Activated B cell treated with CpG ODN at 0.5 μM for 24 hours (primary cell): ENCODE measurements at regions not wholly inside any gene's neighbourhood (a gene's known extent, or its start where the extent isn't known, plus 50 kb on each side); places are given as distances from the start of the nearest gene placed in this dataset.

ENCODE experiments used
- ATAC-seq: fragments of 200-7000 bp; cut with Tn5 transposase; one replicate; pipeline ENCODE4 v1.10.0; 2021; ENCODE audit warnings: low read depth, mild to moderate bottlenecking, moderate library complexity
- CTCF ChIA-PET: fragments of 350-600 bp; sonication (Branson Sonifier 250); formaldehyde crosslinking; loops from one replicate; lab custom pipeline; 2021; ENCODE audit warnings: antibody characterized with exemption; lab: Charles Lee
- POLR2A ChIA-PET: fragments of 350-600 bp; sonication (Branson Sonifier 250); formaldehyde crosslinking; loops from one replicate; lab custom pipeline; 2021; ENCODE audit warnings: antibody characterized with exemption; lab: Charles Lee
- DNase-seq: peaks from one replicate; pipeline ENCODE4 v3.0.0; 2022
- H3K27ac Mint-ChIP-seq: one replicate; pipeline ENCODE4 v1.8.0; 2020; ENCODE audit warnings: mixed read lengths
- H3K27me3 Mint-ChIP-seq: one replicate; pipeline ENCODE4 v1.8.0; 2021; ENCODE audit warnings: mixed read lengths
- H3K36me3 Mint-ChIP-seq: one replicate; pipeline ENCODE4 v1.8.0; 2021; ENCODE audit warnings: low read depth, mixed read lengths
- H3K4me1 Mint-ChIP-seq: one replicate; pipeline ENCODE4 v1.8.0; 2021; ENCODE audit warnings: mixed read lengths
- H3K4me3 Mint-ChIP-seq: one replicate; pipeline ENCODE4 v1.8.0; 2020; ENCODE audit warnings: mild to moderate bottlenecking, mixed read lengths
- H3K9me3 Mint-ChIP-seq: one replicate; pipeline ENCODE4 v1.8.0; 2020; ENCODE audit warnings: mixed read lengths
- CTCF ChIP-seq: fragments of 200-600 bp; IDR thresholded peaks from one replicate; pipeline ENCODE4 v1.8.0; 2022; ENCODE audit warnings: antibody characterized with exemption, mild to moderate bottlenecking
- intact Hi-C: fragments of 100-400 bp; cut with micrococcal nuclease; formaldehyde crosslinking; loops from one replicate; pipeline ENCODE4 v1.15.1; 2024

- CTCF ChIA-PET: no interaction called here
- intact Hi-C loops: no loop called here
- no peaks in the 10 kb centered on the region for H3K4me1 Mint-ChIP-seq
- no peak for ATAC-seq
- TF ChIP-seq CTCF: no peak
- H3K4me3 Mint-ChIP-seq: no peak overlapping the region
- no peaks in the 10 kb centered on the region for H3K9me3 Mint-ChIP-seq
- no peaks in the 10 kb centered on the region for H3K27me3 Mint-ChIP-seq
- no peaks in the 10 kb centered on the region for H3K36me3 Mint-ChIP-seq
- no peak for DNase-seq
- POLR2A ChIA-PET: no interaction called here
- no peak overlapping the region for H3K27ac Mint-ChIP-seq
These were observed 180.3 kb upstream of the WWC1 start for GRCh38 chr5:168110870-168111832.

- ChIA-PET POLR2A (no interaction called here), CTCF (no interaction called here)
- H3K27ac Mint-ChIP-seq: no peak overlapping the region
- H3K36me3 Mint-ChIP-seq: no peaks in the 10 kb centered on the region
- no peaks in the 10 kb centered on the region for H3K4me1 Mint-ChIP-seq
- no peak overlapping the region for H3K4me3 Mint-ChIP-seq
- TF ChIP-seq CTCF: no peak
- intact Hi-C loops: no loop called here
- ATAC-seq: no peak
- no peaks in the 10 kb centered on the region for H3K9me3 Mint-ChIP-seq
- DNase-seq: no peak
- no peaks in the 10 kb centered on the region for H3K27me3 Mint-ChIP-seq
These were observed 176.9 kb upstream of the WWC1 start for GRCh38 chr5:168114444-168115017.

GRCh38 chr5:168117469-168117868, 174.0 kb upstream of the WWC1 start:
- no peaks in the 10 kb centered on the region for H3K9me3 Mint-ChIP-seq
- ATAC-seq (no peak), DNase-seq (no peak)
- intact Hi-C loops: no loop called here
- H3K36me3 Mint-ChIP-seq: no peaks in the 10 kb centered on the region
- no peak overlapping the region for H3K27ac Mint-ChIP-seq
- CTCF ChIA-PET: no interaction called here
- no peaks in the 10 kb centered on the region for H3K27me3 Mint-ChIP-seq
- H3K4me1 Mint-ChIP-seq: no peaks in the 10 kb centered on the region
- POLR2A ChIA-PET: no interaction called here
- TF ChIP-seq CTCF: no peak
- no peak overlapping the region for H3K4me3 Mint-ChIP-seq

GRCh38 chr5:168118042-168118668, 173.3 kb upstream of the WWC1 start:
- Mint-ChIP-seq H3K27me3 (no peaks in the 10 kb centered on the region), H3K36me3 (no peaks in the 10 kb centered on the region), H3K9me3 (no peaks in the 10 kb centered on the region), H3K27ac (no peak overlapping the region), H3K4me1 (no peaks in the 10 kb centered on the region), H3K4me3 (no peak overlapping the region)
- ATAC-seq (no peak), DNase-seq (no peak)
- POLR2A ChIA-PET: no interaction called here
- no peak for TF ChIP-seq CTCF
- CTCF ChIA-PET: no interaction called here
- intact Hi-C loops: no loop called here
